GM20000 (cell line): ENCODE measurements at regions not wholly inside any gene's neighbourhood (a gene's known extent, or its start where the extent isn't known, plus 50 kb on each side); places are given as distances from the start of the nearest gene placed in this dataset.

Experiments
- DNase-seq: peaks from one replicate; pipeline ENCODE4 v3.0.0; 2012; ENCODE audit warnings: low spot score
- CTCF ChIP-seq: IDR thresholded peaks from 2 replicates; pipeline ENCODE4 v1.5.1; 2012; ENCODE audit warnings: mild to moderate bottlenecking, control low read depth; ENCODE audit errors: extremely low read depth, missing control alignments

GRCh38 chr6:147063469-147064031 is 140.7 kb upstream of the STXBP5 start:
- DNase-seq, result no peak
- no peak for TF ChIP-seq CTCF

GRCh38 chr6:147065786-147066185 is 138.4 kb upstream of the STXBP5 start:
- no peak for DNase-seq
- TF ChIP-seq CTCF, result no peak

- DNase-seq, result no peak
- no peak for TF ChIP-seq CTCF
Measured at GRCh38 chr6:147067184-147067583, 137.0 kb upstream of the STXBP5 start.

GRCh38 chr6:147071776-147072175 is 132.4 kb upstream of the STXBP5 start:
- DNase-seq, result no peak
- TF ChIP-seq CTCF, result no peak

GRCh38 chr6:147075381-147075780 is 128.8 kb upstream of the STXBP5 start:
- no peak for TF ChIP-seq CTCF
- DNase-seq, result no peak

- DNase-seq, result no peak
- no peak for TF ChIP-seq CTCF
Measured at GRCh38 chr6:147077251-147077650, 127.0 kb upstream of the STXBP5 start.

GRCh38 chr6:147078106-147078505 is 126.1 kb upstream of the STXBP5 start:
- TF ChIP-seq CTCF, result no peak
- no peak for DNase-seq

GRCh38 chr6:147078602-147079001 is 125.6 kb upstream of the STXBP5 start:
- no peak for DNase-seq
- no peak for TF ChIP-seq CTCF
